Natural killer cell (primary cell): ENCODE measurements at regions not wholly inside any gene's neighbourhood (a gene's known extent, or its start where the extent isn't known, plus 50 kb on each side); places are given as distances from the start of the nearest gene placed in this dataset.

Experiments
- ATAC-seq, 3 donors: fragments of 150-1000 bp in 2 of 3; fragments of 200-7000 bp in 1 of 3; cut with Tn5 transposase; 1 replicate in 1 of 3; 2 replicates in 2 of 3; pipeline ENCODE4 v1.10.0; 2021; ENCODE audit warnings: mild to moderate bottlenecking in 2 of 3, moderate library complexity in 2 of 3
- DNase-seq, 2 donors: peaks; one replicate each; pipeline versions ENCODE4 v3.0.0 to v3.0.0-alpha.2; 2013 to 2021; ENCODE audit warnings: mixed read lengths in 1 of 2
- H3K27ac ChIP-seq: one replicate; pipeline ENCODE4 v1.5.1; 2013; ENCODE audit warnings: mild to moderate bottlenecking, low read length
- H3K27me3 ChIP-seq: one replicate; pipeline ENCODE4 v1.6.1; 2013; ENCODE audit warnings: low read length; ENCODE audit not compliant: control insufficient read depth, insufficient read depth
- H3K36me3 ChIP-seq: one replicate; pipeline ENCODE4 v1.6.1; 2013; ENCODE audit warnings: low read length; ENCODE audit not compliant: control insufficient read depth, insufficient read depth
- H3K4me1 ChIP-seq: one replicate; pipeline ENCODE4 v1.6.1; 2013; ENCODE audit warnings: low read length; ENCODE audit not compliant: control insufficient read depth, insufficient read depth
- H3K4me3 ChIP-seq: one replicate; pipeline ENCODE4 v1.5.1; 2013; ENCODE audit warnings: low read length
- H3K9me3 ChIP-seq: one replicate; pipeline ENCODE4 v1.6.1; 2013; ENCODE audit warnings: low read length; ENCODE audit not compliant: control insufficient read depth, insufficient read depth
- H3K27ac Mint-ChIP-seq, 2 donors: one replicate each; pipeline ENCODE4 v1.8.0; 2022; ENCODE audit warnings: mild to moderate bottlenecking in 2 of 2, mixed read lengths in 2 of 2, moderate library complexity in 1 of 2
- H3K27me3 Mint-ChIP-seq, 2 donors: one replicate each; pipeline ENCODE4 v1.8.0; 2022; ENCODE audit warnings: low read depth in 2 of 2, mixed read lengths in 2 of 2
- H3K36me3 Mint-ChIP-seq: one replicate; pipeline ENCODE4 v1.8.0; 2022; ENCODE audit warnings: mixed read lengths
- H3K4me1 Mint-ChIP-seq, 2 donors: one replicate each; pipeline ENCODE4 v1.8.0; 2022; ENCODE audit warnings: mixed read lengths in 2 of 2
- H3K4me3 Mint-ChIP-seq: one replicate; pipeline ENCODE4 v1.8.0; 2022; ENCODE audit warnings: mild to moderate bottlenecking, moderate library complexity, mixed read lengths
- H3K9me3 Mint-ChIP-seq, 2 donors: one replicate each; pipeline ENCODE4 v1.8.0; 2022; ENCODE audit warnings: mixed read lengths in 2 of 2
- WGBS: methylation state at CpG from one replicate; pipeline ENCODE4 v1.1.7; 2013; ENCODE audit warnings: missing lambda C conversion rate; ENCODE audit not compliant: insufficient coverage; 5-methylcytosine and 5-hydroxymethylcytosine counted together
- intact Hi-C: fragments of 100-400 bp; cut with micrococcal nuclease; formaldehyde crosslinking; loops from one replicate; pipeline ENCODE4 v1.14.2; 2022
- TF ChIP-seq, protein P1 (sequence below): fragments of 200-600 bp; IDR thresholded peaks from one replicate; pipeline ENCODE4 v1.8.0; 2022; ENCODE audit warnings: antibody characterized with exemption

- Histone ChIP-seq H3K4me3 (no peak overlapping the region), H3K27ac (no peak overlapping the region), H3K36me3 (no peaks in the 10 kb centered on the region), H3K9me3 (no peaks in the 10 kb centered on the region), H3K4me1 (no peaks in the 10 kb centered on the region), H3K27me3 (no peaks in the 10 kb centered on the region)
- Mint-ChIP-seq H3K27me3 (no peaks in the 10 kb centered on the region), H3K9me3 (peaks cover 0 to 3% of the 10 kb centered on the region in 2 donors), H3K27ac (no peak overlapping the region), H3K4me1 (no peaks in the 10 kb centered on the region), H3K4me3 (no peak overlapping the region), H3K36me3 (no peaks in the 10 kb centered on the region)
- intact Hi-C loops, result no loop called here
- ATAC-seq (no peak), DNase-seq (no peak)
- WGBS, result 89% methylated on average over 3 of the region's 5 CpGs
- TF ChIP-seq, protein P1, sequence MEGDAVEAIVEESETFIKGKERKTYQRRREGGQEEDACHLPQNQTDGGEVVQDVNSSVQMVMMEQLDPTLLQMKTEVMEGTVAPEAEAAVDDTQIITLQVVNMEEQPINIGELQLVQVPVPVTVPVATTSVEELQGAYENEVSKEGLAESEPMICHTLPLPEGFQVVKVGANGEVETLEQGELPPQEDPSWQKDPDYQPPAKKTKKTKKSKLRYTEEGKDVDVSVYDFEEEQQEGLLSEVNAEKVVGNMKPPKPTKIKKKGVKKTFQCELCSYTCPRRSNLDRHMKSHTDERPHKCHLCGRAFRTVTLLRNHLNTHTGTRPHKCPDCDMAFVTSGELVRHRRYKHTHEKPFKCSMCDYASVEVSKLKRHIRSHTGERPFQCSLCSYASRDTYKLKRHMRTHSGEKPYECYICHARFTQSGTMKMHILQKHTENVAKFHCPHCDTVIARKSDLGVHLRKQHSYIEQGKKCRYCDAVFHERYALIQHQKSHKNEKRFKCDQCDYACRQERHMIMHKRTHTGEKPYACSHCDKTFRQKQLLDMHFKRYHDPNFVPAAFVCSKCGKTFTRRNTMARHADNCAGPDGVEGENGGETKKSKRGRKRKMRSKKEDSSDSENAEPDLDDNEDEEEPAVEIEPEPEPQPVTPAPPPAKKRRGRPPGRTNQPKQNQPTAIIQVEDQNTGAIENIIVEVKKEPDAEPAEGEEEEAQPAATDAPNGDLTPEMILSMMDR, result no peak
Observed at GRCh38 chrY:15510984-15511650, 986.8 kb downstream of the NLGN4Y start.

DNA sequence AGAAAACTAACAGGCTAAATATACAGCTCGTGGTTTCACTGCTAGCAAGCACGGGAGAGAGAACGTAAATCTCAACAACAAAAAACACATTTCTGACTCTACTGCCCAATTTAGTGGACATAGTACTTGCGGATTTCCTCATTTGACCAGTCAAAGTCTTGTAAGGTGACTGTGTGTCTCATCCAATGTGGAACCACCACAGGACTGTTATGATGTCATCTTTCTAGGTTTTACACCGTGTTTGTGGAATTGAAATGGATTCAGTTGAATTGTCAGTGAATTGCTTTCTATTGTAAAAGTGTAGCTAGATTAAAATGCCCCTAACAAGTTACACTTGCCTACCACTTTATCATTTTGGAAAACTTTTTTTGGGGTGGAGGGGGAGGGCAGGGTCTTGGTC is 1010.8 kb downstream of the NLGN4Y start:
- H3K27ac Mint-ChIP-seq, result no peak overlapping the region
- H3K27me3 ChIP-seq, result no peaks in the 10 kb centered on the region
- H3K27me3 Mint-ChIP-seq, result no peaks in the 10 kb centered on the region

GRCh38 chrY:15535784-15536511 is 1011.6 kb downstream of the NLGN4Y start:
- TF ChIP-seq, protein P1, result no peak
- DNase-seq, result no peak
- Mint-ChIP-seq H3K4me3 (no peak overlapping the region), H3K4me1 (peaks cover 0 to 5% of the 10 kb centered on the region in 2 donors), H3K27ac (no peak overlapping the region), H3K27me3 (no peaks in the 10 kb centered on the region), H3K9me3 (peaks cover 0 to 4% of the 10 kb centered on the region in 2 donors), H3K36me3 (no peaks in the 10 kb centered on the region)
- Histone ChIP-seq H3K4me3 (no peak overlapping the region), H3K36me3 (no peaks in the 10 kb centered on the region), H3K9me3 (no peaks in the 10 kb centered on the region), H3K4me1 (no peaks in the 10 kb centered on the region), H3K27ac (no peak overlapping the region), H3K27me3 (no peaks in the 10 kb centered on the region)
- 93% methylated on average over 2 of the region's 4 CpGs for WGBS
- intact Hi-C loops, result no loop called here
- ATAC-seq, result no peak

More for the DNA sequence above, 1010.8 kb downstream of the NLGN4Y start:
- H3K9me3 Mint-ChIP-seq, result peaks cover 0 to 6% of the 10 kb centered on the region in 2 donors
- no peak overlapping the region for H3K4me3 ChIP-seq
- TF ChIP-seq, protein P1, result no peak
- no peaks in the 10 kb centered on the region for H3K36me3 ChIP-seq
- peaks cover 0 to 5% of the 10 kb centered on the region in 2 donors for H3K4me1 Mint-ChIP-seq
- H3K9me3 ChIP-seq, result no peaks in the 10 kb centered on the region
- H3K36me3 Mint-ChIP-seq, result no peaks in the 10 kb centered on the region
- whole genome bisulfite sequencing, result 69% methylated on average over 5 of the region's 5 CpGs
- ATAC-seq, result no peak
- DNase-seq, result no peak
- intact Hi-C loops, result no loop called here
- H3K27ac ChIP-seq, result no peak overlapping the region
- no peak overlapping the region for H3K4me3 Mint-ChIP-seq
- H3K4me1 ChIP-seq, result no peaks in the 10 kb centered on the region
